ENCODE measurements at regions not wholly inside any gene's neighbourhood (a gene's known extent, or its start where the extent isn't known, plus 50 kb on each side); places are given as distances from the start of the nearest gene placed in this dataset.

DNA sequence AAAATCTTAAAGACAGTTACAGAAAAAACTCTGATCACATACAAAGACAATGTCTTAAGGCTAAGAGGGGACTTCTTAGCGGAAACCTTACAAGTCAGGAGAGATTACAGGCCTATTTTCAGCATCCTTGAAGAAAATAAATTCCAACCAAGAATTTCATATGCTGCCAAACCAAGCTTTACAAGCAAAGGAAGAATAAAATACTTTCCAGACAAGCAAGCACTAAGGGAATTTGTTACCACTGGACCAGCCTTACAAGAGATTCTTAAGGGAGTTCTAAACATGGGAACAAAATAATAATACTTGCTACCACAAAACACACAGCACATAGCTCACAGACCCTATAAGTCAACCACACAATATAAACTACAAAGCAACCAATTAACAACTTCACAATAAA lies 255.8 kb upstream of the ZFP42 start:
- H3K9me1 ChIP-seq (ENCODE audit: insufficient read depth, low read length), result no peaks in the 10 kb centered on the region
- in situ Hi-C loops (cut with MboI; ENCODE audit: low sequenced_read_pairs), result no loop called here
- H2AFZ ChIP-seq (replicated peaks; ENCODE audit: low read length, poor library complexity), result no peak overlapping the region
- no peaks in the 10 kb centered on the region for H3K27me3 ChIP-seq (ENCODE audit: control insufficient read depth, insufficient read depth, low read length)
- no peaks in the 10 kb centered on the region for H3K36me3 ChIP-seq (ENCODE audit: control insufficient read depth, insufficient read depth, low read length)
- H3K56ac ChIP-seq (ENCODE audit: extremely low read depth, insufficient read depth, low read length), result no peak overlapping the region
- no peak overlapping the region for H4K8ac ChIP-seq (ENCODE audit: low read depth in 2 of 2, low read length in 2 of 2)
- H2AK5ac ChIP-seq (ENCODE audit: low read depth, low read length), result no peak overlapping the region
- no peak overlapping the region for H2BK120ac ChIP-seq (ENCODE audit: low read depth, low read length)
- no peak overlapping the region for H4K91ac ChIP-seq (ENCODE audit: insufficient read depth, low read depth, low read length)
- no peak overlapping the region for H3K4me3 ChIP-seq (ENCODE audit: insufficient read depth, low read depth, low read length)
- no peak overlapping the region for H3K4me2 ChIP-seq (ENCODE audit: low read depth, low read length)
- TF ChIP-seq SMC3 (IDR thresholded peaks at IDR 0.05; ENCODE audit: low read depth, low read length) (no peak), FOS (IDR thresholded peaks at IDR 0.05; ENCODE audit: low read depth, low read length) (no peak), RCOR1 (IDR thresholded peaks at IDR 0.05; ENCODE audit: insufficient replicate concordance, low read length) (no peak), NFE2L2 (IDR thresholded peaks at IDR 0.05; ENCODE audit: low read depth, low read length) (no peak), CHD1 (IDR thresholded peaks at IDR 0.05; ENCODE audit: low read depth, low read length) (no peak), ELK1 (IDR thresholded peaks at IDR 0.05; ENCODE audit: borderline replicate concordance, low read depth, low read length) (no peak), RAD21 (IDR thresholded peaks at IDR 0.05; ENCODE audit: low read length) (no peak), USF2 (IDR thresholded peaks at IDR 0.05; ENCODE audit: low read depth, low read length) (no peak), RFX5 (IDR thresholded peaks at IDR 0.05; ENCODE audit: low read depth, low read length) (no peak), BHLHE40 (IDR thresholded peaks at IDR 0.05; ENCODE audit: low read depth, low read length) (no peak)
- no peak overlapping the region for H2AK9ac ChIP-seq (replicated peaks; ENCODE audit: low read depth, low read length, poor library complexity)
- H2BK20ac ChIP-seq (ENCODE audit: low read depth, low read length), result no peak overlapping the region
- H3K27ac ChIP-seq (ENCODE audit: insufficient read depth, low read length), result no peak overlapping the region
- no peak for DNase-seq
- CTCF ChIA-PET, result interaction anchor here (0.6 kb wide), 1 partner anchor 171 kb away, joined by 3 read pairs; no protein-coding TSS in a partner anchor
- ATAC-seq (ENCODE audit: low read depth), result no peak
- peaks cover 12% of the 10 kb centered on the region for H3K9me3 ChIP-seq (ENCODE audit: control insufficient read depth, insufficient read depth, low read length)
- H3K9ac ChIP-seq (ENCODE audit: low read depth, low read length), result no peak overlapping the region
- no peak overlapping the region for H3K4ac ChIP-seq (ENCODE audit: low read depth, low read length)
- POLR2A ChIA-PET (ENCODE audit: unreplicated experiment), result no interaction called here
- no peak overlapping the region for H3K18ac ChIP-seq (ENCODE audit: low read depth, low read length)
- no peaks in the 10 kb centered on the region for H3K79me1 ChIP-seq (ENCODE audit: low read depth in 1 of 2, low read length in 2 of 2)
- no CpG with 5 or more reads among the region's 1 CpG for WGBS, 2 experiments (ENCODE audit: extremely low coverage in 2 of 2, insufficient read length in 1 of 2)
- H4K5ac ChIP-seq (ENCODE audit: low read depth, low read length), result no peak overlapping the region
- no peaks in the 10 kb centered on the region for H3K4me1 ChIP-seq (ENCODE audit: control insufficient read depth, insufficient read depth, low read length)
- intact Hi-C loops (cut with micrococcal nuclease), result no loop called here
- no peak overlapping the region for H2BK15ac ChIP-seq (ENCODE audit: low read depth, low read length)
- H2BK5ac ChIP-seq (ENCODE audit: low read depth, low read length, poor library complexity, severe bottlenecking), result no peak overlapping the region
- H3K23ac ChIP-seq (ENCODE audit: low read depth, low read length), result no peak overlapping the region
- BruUV-seq (replicated peaks), result no TSS peak
- dilution Hi-C loops (cut with HindIII; ENCODE audit: low sequenced_read_pairs, unreplicated experiment), result no loop called here
- H3K14ac ChIP-seq (replicated peaks; ENCODE audit: low read depth, low read length), result no peak overlapping the region
- H4K20me1 ChIP-seq (ENCODE audit: insufficient read depth, low read length), result no peaks in the 10 kb centered on the region
